SU-DHL-6 (cell line): ENCODE measurements at regions not wholly inside any gene's neighbourhood (a gene's known extent, or its start where the extent isn't known, plus 50 kb on each side); places are given as distances from the start of the nearest gene placed in this dataset.

Experiments used
- H2AFZ ChIP-seq: fragments of 200-600 bp; sonication (generic); 2 replicates; pipeline ENCODE4 v1.6.1; 2014; ENCODE audit warnings: low read depth, mild to moderate bottlenecking, moderate library complexity, mixed read lengths, antibody characterized with exemption, low read length; ENCODE audit not compliant: severe bottlenecking
- H3F3A ChIP-seq: fragments of 200-600 bp; shearing (Covaris generic); 2 replicates; pipeline ENCODE4 v1.6.0; 2016; ENCODE audit warnings: antibody characterized with exemption, mild to moderate bottlenecking; ENCODE audit not compliant: insufficient read depth
- H3K27ac ChIP-seq: fragments of 200-600 bp; sonication (generic); 2 replicates; pipeline ENCODE4 v1.5.1; 2016; ENCODE audit warnings: low read depth, mild to moderate bottlenecking, low read length, moderate library complexity, mixed read lengths
- H3K27me3 ChIP-seq: fragments of 200-600 bp; sonication (generic), shearing (Covaris generic); 2 replicates; pipeline ENCODE4 v1.6.0; 2014; ENCODE audit warnings: mild to moderate bottlenecking, low read length
- H3K36me3 ChIP-seq: fragments of 200-600 bp; sonication (generic); 2 replicates; pipeline ENCODE4 v1.6.1; 2014; ENCODE audit warnings: mild to moderate bottlenecking, low read length, mixed read lengths
- H3K4me2 ChIP-seq: fragments of 300-600, 200-600 bp; shearing (Covaris generic), sonication (generic); 2 replicates; pipeline ENCODE4 v1.6.0; 2014; ENCODE audit warnings: low read length, low read depth, mild to moderate bottlenecking; ENCODE audit not compliant: poor library complexity, severe bottlenecking
- H3K4me3 ChIP-seq: fragments of 200-600 bp; sonication (generic); 2 replicates; pipeline ENCODE4 v1.5.1; 2014; ENCODE audit warnings: antibody characterized with exemption, low read length, mild to moderate bottlenecking, mixed read lengths; ENCODE audit not compliant: insufficient read depth, poor library complexity, severe bottlenecking
- H3K79me2 ChIP-seq: fragments of 200-600 bp; sonication (generic); 2 replicates; pipeline ENCODE4 v1.6.1; 2014; ENCODE audit warnings: mild to moderate bottlenecking, low read length, moderate library complexity; ENCODE audit not compliant: insufficient read depth
- H3K9ac ChIP-seq: fragments of 200-600 bp; sonication (generic); 2 replicates; pipeline ENCODE4 v1.7.0; 2014; ENCODE audit warnings: mild to moderate bottlenecking, low read length
- H3K9me2 ChIP-seq: fragments of 200-600 bp; sonication (generic); replicated peaks from 2 replicates; pipeline ENCODE4 v1.6.1; 2014; ENCODE audit warnings: low read length; ENCODE audit not compliant: insufficient read depth
- H3K9me3 ChIP-seq: fragments of 200-600 bp; sonication (generic); 2 replicates; pipeline ENCODE4 v1.6.1; 2014; ENCODE audit warnings: low read length, mixed read lengths; ENCODE audit not compliant: insufficient read depth
- H4K20me1 ChIP-seq: fragments of 200-600 bp; sonication (generic); 2 replicates; pipeline ENCODE4 v1.6.1; 2014; ENCODE audit warnings: low read depth, mild to moderate bottlenecking, antibody characterized with exemption, low read length, moderate library complexity, mixed read lengths
- CTCF ChIP-seq: fragments of 200-600 bp; sonication (generic); IDR thresholded peaks from one replicate; pipeline ENCODE4 v1.5.1; 2017; ENCODE audit warnings: antibody characterized with exemption, mild to moderate bottlenecking, low read length, moderate library complexity; ENCODE audit not compliant: insufficient read depth, poor library complexity, severe bottlenecking
- EZH2phosphoT487 ChIP-seq: fragments of 200-600 bp; sonication (generic), shearing (Covaris generic); conservative IDR thresholded peaks from 2 replicates; pipeline ENCODE4 v1.6.1; 2018; ENCODE audit warnings: mild to moderate bottlenecking, antibody characterized with exemption, low read length, moderate library complexity, mixed read lengths

GRCh38 chr3:8095724-8096123, 405.9 kb upstream of the LMCD1 start:
- Histone ChIP-seq H3K9me3 (no peaks in the 10 kb centered on the region), H3K27me3 (no peaks in the 10 kb centered on the region)

GRCh38 chr3:8097690-8098089, 403.9 kb upstream of the LMCD1 start:
- Histone ChIP-seq H3K9me2 (no peaks in the 10 kb centered on the region), H3K36me3 (no peaks in the 10 kb centered on the region), H3K4me2 (no peak overlapping the region), H3K79me2 (no peaks in the 10 kb centered on the region), H3K4me3 (no peak overlapping the region), H4K20me1 (no peaks in the 10 kb centered on the region), H3K9ac (no peak overlapping the region), H3K27me3 (no peaks in the 10 kb centered on the region), H3F3A (no peaks in the 10 kb centered on the region), H3K9me3 (no peaks in the 10 kb centered on the region), H3K27ac (no peak overlapping the region), H2AFZ (no peak overlapping the region)
- TF ChIP-seq CTCF (no peak), EZH2phosphoT487 (no peak)

More at GRCh38 chr3:8095724-8096123, 405.9 kb upstream of the LMCD1 start:
- TF ChIP-seq CTCF (no peak), EZH2phosphoT487 (no peak)
- H3K36me3 ChIP-seq, result no peaks in the 10 kb centered on the region
- H3K27ac ChIP-seq, result no peak overlapping the region
- H3K9me2 ChIP-seq, result no peaks in the 10 kb centered on the region
- H3K4me2 ChIP-seq, result no peak overlapping the region
- no peak overlapping the region for H3K4me3 ChIP-seq
- H3K79me2 ChIP-seq, result no peaks in the 10 kb centered on the region
- H4K20me1 ChIP-seq, result no peaks in the 10 kb centered on the region
- no peak overlapping the region for H2AFZ ChIP-seq
- no peak overlapping the region for H3K9ac ChIP-seq
- no peaks in the 10 kb centered on the region for H3F3A ChIP-seq

- Histone ChIP-seq H3K9me3 (no peaks in the 10 kb centered on the region), H3K9me2 (no peaks in the 10 kb centered on the region), H3K36me3 (no peaks in the 10 kb centered on the region), H3K27me3 (no peaks in the 10 kb centered on the region), H3K4me2 (no peak overlapping the region), H3K9ac (no peak overlapping the region), H3K79me2 (no peaks in the 10 kb centered on the region), H2AFZ (no peak overlapping the region), H3K27ac (no peak overlapping the region), H3F3A (no peaks in the 10 kb centered on the region), H3K4me3 (no peak overlapping the region), H4K20me1 (no peaks in the 10 kb centered on the region)
- no peak for TF ChIP-seq EZH2phosphoT487
- no peak for TF ChIP-seq CTCF
These were observed 397.7 kb upstream of the LMCD1 start for GRCh38 chr3:8103954-8104353.
